Gastroesophageal sphincter (tissue), 3 donors: ENCODE measurements at regions not wholly inside any gene's neighbourhood (a gene's known extent, or its start where the extent isn't known, plus 50 kb on each side); places are given as distances from the start of the nearest gene placed in this dataset.

Source experiments
- CTCF ChIP-seq, 4 experiments: fragments of 200-600 bp in 2 of 4; fragments of 450-650 bp in 2 of 4; sonication (generic) in 1 of 4; IDR thresholded peaks; one replicate each; pipeline ENCODE4 v1.5.1; 2017 to 2019; ENCODE audit warnings: antibody characterized with exemption in 4 of 4, mild to moderate bottlenecking in 2 of 4, moderate library complexity in 2 of 4
- POLR2A ChIP-seq, 2 donors: fragments of 450-650 bp; IDR thresholded peaks; one replicate each; pipeline ENCODE4 v1.6.1; 2017; ENCODE audit warnings: antibody characterized with exemption in 2 of 2, mild to moderate bottlenecking in 2 of 2, moderate library complexity in 1 of 2
- POLR2AphosphoS5 ChIP-seq: sonication (generic); formaldehyde crosslinking; IDR thresholded peaks from one replicate; pipeline ENCODE4 v1.6.1; 2017; ENCODE audit warnings: antibody characterized with exemption

DNA sequence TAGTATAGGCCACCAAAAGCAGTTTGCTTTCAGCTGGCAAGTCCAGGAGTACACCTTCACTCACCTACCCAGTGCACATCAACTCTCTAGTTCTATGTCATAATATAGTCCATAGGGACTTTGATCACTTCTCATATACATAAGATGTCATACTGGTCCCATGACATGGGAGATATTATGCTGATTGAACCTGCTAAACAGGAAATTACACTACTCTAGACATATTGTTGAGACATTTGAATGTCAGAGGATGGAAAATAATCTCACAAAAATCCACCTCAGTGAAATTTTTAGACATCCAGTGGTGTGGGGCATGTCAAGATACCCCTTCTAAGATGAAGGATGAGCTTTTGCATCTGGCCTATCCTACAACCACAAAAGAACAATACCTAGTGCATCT, 322.5 kb downstream of the EN1 start:
- no peak for TF ChIP-seq CTCF (IDR thresholded peaks at IDR 0.05)
- TF ChIP-seq POLR2A (IDR thresholded peaks at IDR 0.05): no peak
- TF ChIP-seq POLR2AphosphoS5: no peak
